Mesenchymal stem cell (in vitro differentiated cells and primary cell): ENCODE measurements at regions not wholly inside any gene's neighbourhood (a gene's known extent, or its start where the extent isn't known, plus 50 kb on each side); places are given as distances from the start of the nearest gene placed in this dataset.

ENCODE experiments used
- DNase-seq: peaks from one replicate; pipeline ENCODE4 v3.0.0-alpha.2; 2013
- H2AFZ ChIP-seq: one replicate; pipeline ENCODE4 v1.6.1; 2013; ENCODE audit warnings: low read depth, mild to moderate bottlenecking, control low read depth, inconsistent platforms, low read length, moderate library complexity
- H2AK5ac ChIP-seq: 2 replicates; pipeline ENCODE4 v1.6.1; 2013; ENCODE audit warnings: low read length, moderate library complexity, mild to moderate bottlenecking, inconsistent platforms; ENCODE audit not compliant: severe bottlenecking
- H2BK120ac ChIP-seq: one replicate; pipeline ENCODE4 v1.6.1; 2013; ENCODE audit warnings: low read depth, mild to moderate bottlenecking, inconsistent platforms, low read length, moderate library complexity
- H2BK12ac ChIP-seq, 2 experiments: one replicate each; pipeline ENCODE4 v1.6.1; 2013; ENCODE audit warnings: inconsistent platforms in 2 of 2, low read length in 2 of 2, mild to moderate bottlenecking in 2 of 2, moderate library complexity in 2 of 2, control low read depth in 1 of 2
- H2BK15ac ChIP-seq: one replicate; pipeline ENCODE4 v1.6.1; 2013; ENCODE audit warnings: mild to moderate bottlenecking, low read depth, inconsistent platforms; ENCODE audit not compliant: poor library complexity, severe bottlenecking
- H2BK5ac ChIP-seq: 2 replicates; pipeline ENCODE4 v1.6.1; 2013; ENCODE audit warnings: low read depth, mild to moderate bottlenecking, low read length, control low read depth, inconsistent platforms; ENCODE audit not compliant: poor library complexity, severe bottlenecking
- H3K14ac ChIP-seq, 2 experiments: one replicate each; pipeline ENCODE4 v1.6.1; 2013; ENCODE audit warnings: inconsistent platforms in 2 of 2, low read length in 2 of 2, control low read depth in 1 of 2, mild to moderate bottlenecking in 1 of 2, moderate library complexity in 1 of 2
- H3K18ac ChIP-seq, 2 experiments: one replicate each; pipeline ENCODE4 v1.6.1; 2013; ENCODE audit warnings: inconsistent platforms in 2 of 2, low read length in 2 of 2, control low read depth in 1 of 2, low read depth in 1 of 2, mild to moderate bottlenecking in 1 of 2
- H3K23ac ChIP-seq, 2 experiments: one replicate each; pipeline ENCODE4 v1.6.1; 2013; ENCODE audit warnings: inconsistent platforms in 2 of 2, low read length in 2 of 2, mild to moderate bottlenecking in 2 of 2, moderate library complexity in 2 of 2, control low read depth in 1 of 2
- H3K27ac ChIP-seq: 2 replicates; pipeline ENCODE4 v1.5.1; 2013; ENCODE audit warnings: mild to moderate bottlenecking, moderate library complexity, low read length, control low read depth, inconsistent platforms; ENCODE audit not compliant: poor library complexity, severe bottlenecking
- H3K27me3 ChIP-seq, 2 experiments: 2 replicates each; pipeline versions ENCODE4 v1.6.1 to v1.7.0; 2013; ENCODE audit warnings: low read length in 2 of 2, mild to moderate bottlenecking in 2 of 2, moderate library complexity in 2 of 2, control low read depth in 1 of 2, inconsistent platforms in 1 of 2; ENCODE audit not compliant: control insufficient read depth in 1 of 2, insufficient read depth in 1 of 2
- H3K36me3 ChIP-seq, 2 experiments: 2 replicates each; pipeline versions ENCODE4 v1.6.1 to v1.7.0; 2013; ENCODE audit warnings: low read length in 2 of 2, control low read depth in 1 of 2, inconsistent platforms in 1 of 2, low read depth in 1 of 2, mild to moderate bottlenecking in 1 of 2; ENCODE audit not compliant: insufficient read depth in 2 of 2, control insufficient read depth in 1 of 2
- H3K4ac ChIP-seq, 2 experiments: one replicate each; pipeline ENCODE4 v1.6.1; 2013; ENCODE audit warnings: inconsistent platforms in 2 of 2, low read length in 2 of 2, mild to moderate bottlenecking in 2 of 2, moderate library complexity in 2 of 2, control low read depth in 1 of 2, low read depth in 1 of 2
- H3K4me1 ChIP-seq: 2 replicates; pipeline ENCODE4 v1.6.1; 2013; ENCODE audit warnings: low read depth, low read length, control low read depth; ENCODE audit not compliant: control insufficient read depth, insufficient read depth
- H3K4me2 ChIP-seq: 2 replicates; pipeline ENCODE4 v1.6.1; 2013; ENCODE audit warnings: low read length, mild to moderate bottlenecking, inconsistent platforms; ENCODE audit not compliant: poor library complexity, severe bottlenecking
- H3K4me3 ChIP-seq, 2 experiments: 2 replicates each; pipeline versions ENCODE4 v1.5.1 to v1.7.0; 2013; ENCODE audit warnings: low read length in 2 of 2, mild to moderate bottlenecking in 2 of 2, control low read depth in 1 of 2, low read depth in 1 of 2; ENCODE audit not compliant: insufficient read depth in 1 of 2
- H3K79me1 ChIP-seq: replicated peaks from 2 replicates; pipeline ENCODE4 v1.6.1; 2013; ENCODE audit warnings: mild to moderate bottlenecking, control low read depth, low read length, inconsistent platforms; ENCODE audit not compliant: poor library complexity, severe bottlenecking
- H3K9ac ChIP-seq: 2 replicates; pipeline ENCODE4 v1.7.0; 2013; ENCODE audit warnings: mild to moderate bottlenecking, low read length, moderate library complexity
- H3K9me3 ChIP-seq: 2 replicates; pipeline ENCODE4 v1.7.0; 2013; ENCODE audit warnings: mild to moderate bottlenecking, low read length; ENCODE audit not compliant: control insufficient read depth
- H4K8ac ChIP-seq: one replicate; pipeline ENCODE4 v1.6.1; 2013; ENCODE audit warnings: inconsistent platforms, mild to moderate bottlenecking, low read length, moderate library complexity
- H4K91ac ChIP-seq: one replicate; pipeline ENCODE4 v1.6.1; 2013; ENCODE audit warnings: mild to moderate bottlenecking, low read length, inconsistent platforms
- WGBS: methylation state at CpG from one replicate; pipeline ENCODE4 v1.1.7; 2013; ENCODE audit warnings: mixed read lengths; 5-methylcytosine and 5-hydroxymethylcytosine counted together

GRCh38 chr17:77637818-77638575 lies 320.5 kb upstream of the TNRC6C start:
- Histone ChIP-seq H3K27me3 (peaks cover 49 to 68% of the 10 kb centered on the region in 2 experiments), H3K14ac (no peak overlapping the region), H2BK120ac (no peak overlapping the region), H4K8ac (no peak overlapping the region), H3K9ac (no peak overlapping the region), H3K79me1 (no peaks in the 10 kb centered on the region), H3K9me3 (no peaks in the 10 kb centered on the region), H2AFZ (no peak overlapping the region), H3K36me3 (no peaks in the 10 kb centered on the region), H2BK15ac (no peak overlapping the region), H3K23ac (no peak overlapping the region), H3K18ac (no peak overlapping the region), H3K4me2 (no peak overlapping the region), H3K4me1 (no peaks in the 10 kb centered on the region), H3K27ac (no peak overlapping the region), H2BK5ac (no peak overlapping the region), H2AK5ac (no peak overlapping the region), H3K4ac (no peak overlapping the region), H3K4me3 (no peak overlapping the region), H2BK12ac (no peak overlapping the region), H4K91ac (no peak overlapping the region)
- no peak for DNase-seq
- WGBS: 83% methylated on average over 16 of the region's 16 CpGs

- H3K4me3 ChIP-seq: no peak overlapping the region
- no peak overlapping the region for H3K18ac ChIP-seq
- no peak overlapping the region for H3K4me2 ChIP-seq
- H3K14ac ChIP-seq: no peak overlapping the region
- no peak overlapping the region for H3K23ac ChIP-seq
- DNase-seq: no peak
- no peaks in the 10 kb centered on the region for H3K36me3 ChIP-seq
- 71% methylated on average over 3 of the region's 3 CpGs for WGBS
- no peaks in the 10 kb centered on the region for H3K79me1 ChIP-seq
- no peak overlapping the region for H2AK5ac ChIP-seq
- H3K4ac ChIP-seq: no peak overlapping the region
- peaks cover 64 to 74% of the 10 kb centered on the region in 2 experiments for H3K27me3 ChIP-seq
- H2BK12ac ChIP-seq: no peak overlapping the region
- H2BK120ac ChIP-seq: no peak overlapping the region
- no peak overlapping the region for H4K91ac ChIP-seq
- H3K9me3 ChIP-seq: no peaks in the 10 kb centered on the region
- H3K9ac ChIP-seq: no peak overlapping the region
- no peak overlapping the region for H4K8ac ChIP-seq
- H3K27ac ChIP-seq: no peak overlapping the region
- H2BK15ac ChIP-seq: no peak overlapping the region
- no peak overlapping the region for H2AFZ ChIP-seq
- H3K4me1 ChIP-seq: no peaks in the 10 kb centered on the region
- no peak overlapping the region for H2BK5ac ChIP-seq
Observed at GRCh38 chr17:77640252-77640651, 318.3 kb upstream of the TNRC6C start.

GRCh38 chr17:77640916-77641605 lies 317.4 kb upstream of the TNRC6C start:
- Histone ChIP-seq H3K4me3 (no peak overlapping the region), H3K18ac (no peak overlapping the region), H4K8ac (no peak overlapping the region), H3K9me3 (no peaks in the 10 kb centered on the region), H2AK5ac (no peak overlapping the region), H2BK12ac (no peak overlapping the region), H3K4me2 (no peak overlapping the region), H3K27ac (no peak overlapping the region), H3K9ac (no peak overlapping the region), H4K91ac (no peak overlapping the region), H2AFZ (no peak overlapping the region), H3K14ac (no peak overlapping the region), H3K4me1 (no peaks in the 10 kb centered on the region), H3K4ac (no peak overlapping the region), H3K27me3 (peaks cover 66 to 73% of the 10 kb centered on the region in 2 experiments), H3K23ac (no peak overlapping the region), H2BK5ac (no peak overlapping the region), H2BK120ac (no peak overlapping the region), H3K36me3 (no peaks in the 10 kb centered on the region), H2BK15ac (no peak overlapping the region), H3K79me1 (no peaks in the 10 kb centered on the region)
- WGBS: 83% methylated on average over 8 of the region's 8 CpGs
- DNase-seq: no peak

GRCh38 chr17:77641718-77642117 lies 316.8 kb upstream of the TNRC6C start:
- H2AK5ac ChIP-seq: no peak overlapping the region
- H3K9me3 ChIP-seq: no peaks in the 10 kb centered on the region
- peaks cover 61 to 69% of the 10 kb centered on the region in 2 experiments for H3K27me3 ChIP-seq
- no peak overlapping the region for H3K18ac ChIP-seq
- no peak overlapping the region for H2BK12ac ChIP-seq
- H3K4ac ChIP-seq: no peak overlapping the region
- no peak overlapping the region for H3K4me2 ChIP-seq
- H3K27ac ChIP-seq: no peak overlapping the region
- H2BK5ac ChIP-seq: no peak overlapping the region
- H3K9ac ChIP-seq: no peak overlapping the region
- H2BK15ac ChIP-seq: no peak overlapping the region
- H3K23ac ChIP-seq: no peak overlapping the region
- H3K4me1 ChIP-seq: no peaks in the 10 kb centered on the region
- H2AFZ ChIP-seq: no peak overlapping the region
- no peak overlapping the region for H4K91ac ChIP-seq
- 93% methylated on average over 3 of the region's 4 CpGs for WGBS
- no peak overlapping the region for H3K14ac ChIP-seq
- no peak overlapping the region for H3K4me3 ChIP-seq
- no peaks in the 10 kb centered on the region for H3K36me3 ChIP-seq
- H2BK120ac ChIP-seq: no peak overlapping the region
- H4K8ac ChIP-seq: no peak overlapping the region
- no peak for DNase-seq
- no peaks in the 10 kb centered on the region for H3K79me1 ChIP-seq
